Astrocyte (in vitro differentiated cells and primary cell): ENCODE measurements at regions not wholly inside any gene's neighbourhood (a gene's known extent, or its start where the extent isn't known, plus 50 kb on each side); places are given as distances from the start of the nearest gene placed in this dataset.
A peak's percentile ranks its signal among the peaks of the same experiment; 100 is the strongest.

Experiments used
- DNase-seq: peaks from one replicate; pipeline ENCODE4 v3.0.0-alpha.2; 2010; ENCODE audit warnings: low read depth
- FAIRE-seq: peaks from 2 replicates; lab custom pipeline; 2011; peaks lifted over from hg19 to GRCh38; lab: Jason Lieb, UNC
- H2AFZ ChIP-seq: 2 replicates; pipeline ENCODE4 v1.6.0; 2012; ENCODE audit warnings: low read depth, low read length, inconsistent platforms
- H3K27ac ChIP-seq: 2 replicates; pipeline ENCODE4 v1.5.1; 2011; ENCODE audit warnings: low read depth, low read length, inconsistent platforms
- H3K27me3 ChIP-seq: 2 replicates; pipeline ENCODE4 v1.6.0; 2011; ENCODE audit warnings: low read length, inconsistent platforms; ENCODE audit not compliant: insufficient read depth
- H3K36me3 ChIP-seq: 2 replicates; pipeline ENCODE4 v1.5.1; 2011; ENCODE audit warnings: low read length, inconsistent platforms; ENCODE audit not compliant: insufficient read depth
- H3K4me1 ChIP-seq: 2 replicates; pipeline ENCODE4 v1.5.1; 2011; ENCODE audit warnings: low read length, inconsistent platforms; ENCODE audit not compliant: insufficient read depth
- H3K4me2 ChIP-seq: 2 replicates; pipeline ENCODE4 v1.6.0; 2012; ENCODE audit warnings: low read length, inconsistent platforms
- H3K4me3 ChIP-seq: 2 replicates; pipeline ENCODE4 v1.5.1; 2011; ENCODE audit warnings: low read depth, mild to moderate bottlenecking, low read length, inconsistent platforms; ENCODE audit not compliant: insufficient read depth
- H3K79me2 ChIP-seq: 2 replicates; pipeline ENCODE4 v1.6.0; 2012; ENCODE audit warnings: mild to moderate bottlenecking, low read length, inconsistent platforms; ENCODE audit not compliant: insufficient read depth
- H3K9ac ChIP-seq: 2 replicates; pipeline ENCODE4 v1.6.0; 2012; ENCODE audit warnings: mild to moderate bottlenecking, low read length, inconsistent platforms
- H3K9me3 ChIP-seq: 2 replicates; pipeline ENCODE4 v1.5.1; 2012; ENCODE audit warnings: low read depth, mild to moderate bottlenecking, low read length, inconsistent platforms; ENCODE audit not compliant: insufficient read depth
- H4K20me1 ChIP-seq: 2 replicates; pipeline ENCODE4 v1.6.0; 2012; ENCODE audit warnings: low read length, inconsistent platforms; ENCODE audit not compliant: insufficient read depth
- H3K27ac Mint-ChIP-seq: one replicate; pipeline ENCODE4 v1.8.0; 2021; ENCODE audit warnings: mild to moderate bottlenecking, mixed read lengths; ENCODE audit not compliant: unreplicated experiment
- H3K27me3 Mint-ChIP-seq: one replicate; pipeline ENCODE4 v1.8.0; 2021; ENCODE audit warnings: low read depth, mixed read lengths; ENCODE audit not compliant: unreplicated experiment
- H3K36me3 Mint-ChIP-seq: one replicate; pipeline ENCODE4 v1.8.0; 2021; ENCODE audit warnings: low read depth, mixed read lengths; ENCODE audit not compliant: unreplicated experiment
- H3K4me1 Mint-ChIP-seq: one replicate; pipeline ENCODE4 v1.8.0; 2021; ENCODE audit warnings: low read depth, mixed read lengths; ENCODE audit not compliant: unreplicated experiment
- H3K4me3 Mint-ChIP-seq: one replicate; pipeline ENCODE4 v1.8.0; 2021; ENCODE audit warnings: mild to moderate bottlenecking, moderate library complexity, mixed read lengths; ENCODE audit not compliant: unreplicated experiment
- H3K9me3 Mint-ChIP-seq: one replicate; pipeline ENCODE4 v1.8.0; 2021; ENCODE audit warnings: mild to moderate bottlenecking, mixed read lengths; ENCODE audit not compliant: unreplicated experiment
- EZH2 ChIP-seq: IDR thresholded peaks from 2 replicates; pipeline ENCODE4 v1.6.1; 2012; ENCODE audit warnings: mild to moderate bottlenecking, low read length, inconsistent platforms; ENCODE audit not compliant: insufficient read depth
- TF ChIP-seq, protein P1 (sequence below): IDR thresholded peaks from 2 replicates; pipeline ENCODE4 v1.5.1; 2011; ENCODE audit warnings: low read depth, mild to moderate bottlenecking, inconsistent platforms, low read length, moderate library complexity; ENCODE audit not compliant: insufficient read depth

DNA sequence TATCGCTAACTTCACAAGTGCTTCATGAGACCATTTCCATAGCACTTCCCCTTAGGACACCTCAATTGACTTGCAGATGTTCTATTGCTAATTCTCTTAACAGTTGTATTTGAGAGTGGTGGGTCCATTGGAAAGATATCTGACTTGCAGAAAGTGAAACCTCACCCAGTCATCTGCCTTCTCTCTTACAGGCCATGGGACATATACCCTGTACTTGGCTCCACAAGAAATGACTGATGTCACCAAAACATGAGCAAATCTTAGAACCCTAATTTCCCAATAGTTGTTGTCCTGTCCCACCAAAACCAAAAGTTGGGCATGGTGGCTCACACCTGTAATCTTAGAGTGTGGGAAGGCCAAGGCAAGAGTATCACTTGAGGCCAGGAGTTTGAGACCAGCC lies 101.9 kb upstream of the MAML3 start:
- Mint-ChIP-seq H3K4me1 (peaks cover 64% of the 10 kb centered on the region), H3K9me3 (no peaks in the 10 kb centered on the region), H3K27ac (peak overlapping the region; percentile 50), H3K36me3 (no peaks in the 10 kb centered on the region), H3K27me3 (no peaks in the 10 kb centered on the region), H3K4me3 (no peak overlapping the region)
- H3K9me3 ChIP-seq = no peaks in the 10 kb centered on the region
- no peaks in the 10 kb centered on the region for H3K27me3 ChIP-seq
- H3K4me3 ChIP-seq = no peak overlapping the region
- H3K36me3 ChIP-seq = no peaks in the 10 kb centered on the region
- FAIRE-seq (no peak), DNase-seq (no peak)
- no peak overlapping the region for H3K9ac ChIP-seq
- no peak overlapping the region for H2AFZ ChIP-seq
- H4K20me1 ChIP-seq = no peaks in the 10 kb centered on the region
- peaks cover 58% of the 10 kb centered on the region for H3K4me1 ChIP-seq
- H3K27ac ChIP-seq = peak overlapping the region; percentile 15
- TF ChIP-seq, protein P1, sequence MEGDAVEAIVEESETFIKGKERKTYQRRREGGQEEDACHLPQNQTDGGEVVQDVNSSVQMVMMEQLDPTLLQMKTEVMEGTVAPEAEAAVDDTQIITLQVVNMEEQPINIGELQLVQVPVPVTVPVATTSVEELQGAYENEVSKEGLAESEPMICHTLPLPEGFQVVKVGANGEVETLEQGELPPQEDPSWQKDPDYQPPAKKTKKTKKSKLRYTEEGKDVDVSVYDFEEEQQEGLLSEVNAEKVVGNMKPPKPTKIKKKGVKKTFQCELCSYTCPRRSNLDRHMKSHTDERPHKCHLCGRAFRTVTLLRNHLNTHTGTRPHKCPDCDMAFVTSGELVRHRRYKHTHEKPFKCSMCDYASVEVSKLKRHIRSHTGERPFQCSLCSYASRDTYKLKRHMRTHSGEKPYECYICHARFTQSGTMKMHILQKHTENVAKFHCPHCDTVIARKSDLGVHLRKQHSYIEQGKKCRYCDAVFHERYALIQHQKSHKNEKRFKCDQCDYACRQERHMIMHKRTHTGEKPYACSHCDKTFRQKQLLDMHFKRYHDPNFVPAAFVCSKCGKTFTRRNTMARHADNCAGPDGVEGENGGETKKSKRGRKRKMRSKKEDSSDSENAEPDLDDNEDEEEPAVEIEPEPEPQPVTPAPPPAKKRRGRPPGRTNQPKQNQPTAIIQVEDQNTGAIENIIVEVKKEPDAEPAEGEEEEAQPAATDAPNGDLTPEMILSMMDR = no peak
- no peak for TF ChIP-seq EZH2
- H3K79me2 ChIP-seq = no peaks in the 10 kb centered on the region
- H3K4me2 ChIP-seq = no peak overlapping the region

DNA sequence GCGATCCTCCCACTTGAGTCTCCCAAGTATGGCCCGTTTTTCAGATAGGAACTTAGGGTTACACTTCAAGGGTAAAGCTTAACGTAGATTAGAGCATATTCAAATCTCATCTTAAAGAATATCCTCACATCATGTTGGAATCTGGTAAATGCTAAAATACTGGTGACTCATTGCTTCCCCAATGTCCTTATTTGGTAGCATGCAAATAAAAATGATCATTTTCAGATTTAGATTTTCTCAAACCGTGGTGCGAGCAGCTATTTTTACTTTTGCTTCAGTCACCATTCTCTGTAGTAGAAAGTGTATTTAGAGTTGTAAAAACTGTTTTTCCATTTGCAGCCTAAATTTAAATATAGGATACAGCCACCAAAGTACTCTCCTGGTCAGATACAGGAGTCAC lies 101.5 kb upstream of the MAML3 start:
- no peaks in the 10 kb centered on the region for H3K36me3 ChIP-seq
- TF ChIP-seq EZH2 = no peak
- TF ChIP-seq, protein P1 = no peak
- peak overlapping the region; percentile 28 for H3K27ac ChIP-seq
- Mint-ChIP-seq H3K4me3 (no peak overlapping the region), H3K36me3 (no peaks in the 10 kb centered on the region), H3K4me1 (peaks cover 63% of the 10 kb centered on the region), H3K27me3 (no peaks in the 10 kb centered on the region), H3K9me3 (no peaks in the 10 kb centered on the region), H3K27ac (peak overlapping the region; percentile 4)
- FAIRE-seq = peak; percentile 43
- H4K20me1 ChIP-seq = no peaks in the 10 kb centered on the region
- H3K79me2 ChIP-seq = no peaks in the 10 kb centered on the region
- peak; percentile 48 for DNase-seq
- no peak overlapping the region for H3K9ac ChIP-seq
- H3K9me3 ChIP-seq = no peaks in the 10 kb centered on the region
- no peak overlapping the region for H3K4me3 ChIP-seq
- no peak overlapping the region for H3K4me2 ChIP-seq
- no peaks in the 10 kb centered on the region for H3K27me3 ChIP-seq
- H2AFZ ChIP-seq = no peak overlapping the region
- peaks cover 56% of the 10 kb centered on the region for H3K4me1 ChIP-seq

DNA sequence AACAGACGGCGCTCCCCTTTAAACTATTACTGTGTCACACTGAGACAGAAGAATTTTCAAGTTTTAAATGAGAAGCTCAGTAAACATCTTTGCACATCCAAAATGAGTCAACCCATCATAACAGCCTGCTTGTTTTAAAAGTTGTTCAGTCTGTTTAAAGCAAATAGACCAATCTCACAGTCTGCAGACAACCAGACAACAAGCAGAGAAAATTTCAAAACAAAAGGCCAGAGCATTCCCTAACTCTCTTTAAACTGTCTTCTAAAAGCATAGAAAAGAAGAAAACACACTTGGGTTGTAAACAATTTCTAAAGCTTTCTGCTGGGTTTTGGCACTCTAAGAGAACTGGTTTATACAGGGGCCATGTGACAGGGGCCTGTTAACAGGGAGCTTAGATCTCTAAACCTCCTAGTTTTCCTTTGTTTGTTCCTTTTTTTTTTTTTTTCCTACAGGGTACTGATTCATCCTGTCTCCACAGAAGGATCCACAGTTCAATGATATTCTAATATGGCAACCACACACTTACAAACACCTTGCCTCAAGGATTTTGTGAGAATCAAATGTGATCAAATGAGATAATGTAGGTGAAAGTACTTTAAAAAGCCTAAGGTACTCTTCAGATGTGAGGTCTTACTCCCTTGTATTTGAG lies 100.8 kb upstream of the MAML3 start:
- Mint-ChIP-seq H3K27ac (peak overlapping the region; percentile 48), H3K36me3 (no peaks in the 10 kb centered on the region), H3K9me3 (no peaks in the 10 kb centered on the region), H3K27me3 (no peaks in the 10 kb centered on the region), H3K4me3 (no peak overlapping the region), H3K4me1 (peaks cover 56% of the 10 kb centered on the region)
- Histone ChIP-seq H3K4me3 (no peak overlapping the region), H3K9ac (peak overlapping the region; percentile 6), H3K36me3 (no peaks in the 10 kb centered on the region), H3K79me2 (no peaks in the 10 kb centered on the region), H3K4me2 (no peak overlapping the region), H2AFZ (peak overlapping the region; percentile 29), H3K27me3 (no peaks in the 10 kb centered on the region), H3K4me1 (peaks cover 50% of the 10 kb centered on the region), H4K20me1 (no peaks in the 10 kb centered on the region), H3K9me3 (no peaks in the 10 kb centered on the region), H3K27ac (peak overlapping the region; percentile 28)
- no peak for TF ChIP-seq EZH2
- TF ChIP-seq, protein P1 = no peak
- DNase-seq = no peak
- FAIRE-seq = no peak
